Activated naive CD4-positive, alpha-beta T cell treated with anti-CD3 and anti-CD28 coated beads, Interleukin-2, amount 10 ng/mL, durations not matched to agents 7 days and 5 days (primary cell): ENCODE measurements at regions not wholly inside any gene's neighbourhood (a gene's known extent, or its start where the extent isn't known, plus 50 kb on each side); places are given as distances from the start of the nearest gene placed in this dataset.
"Not testable (repeated sequence)": the region's sequence is repeated elsewhere in the genome, so short reads cannot be mapped to it uniquely, and the experiment has no call there.

Source experiments
- CTCF ChIA-PET: fragments of 350-600 bp; sonication (Branson Sonifier 250); formaldehyde crosslinking; loops from one replicate; lab custom pipeline; 2021; ENCODE audit warnings: antibody characterized with exemption; lab: Charles Lee
- DNase-seq: peaks from one replicate; pipeline ENCODE4 v3.0.0-alpha.2; 2020
- H3K27ac Mint-ChIP-seq: one replicate; pipeline ENCODE4 v1.8.0; 2021; ENCODE audit warnings: mild to moderate bottlenecking, moderate library complexity, mixed read lengths
- H3K27me3 Mint-ChIP-seq: one replicate; pipeline ENCODE4 v1.8.0; 2021; ENCODE audit warnings: mild to moderate bottlenecking, mixed read lengths
- H3K36me3 Mint-ChIP-seq: one replicate; pipeline ENCODE4 v1.8.0; 2021; ENCODE audit warnings: mixed read lengths
- H3K4me1 Mint-ChIP-seq: one replicate; pipeline ENCODE4 v1.8.0; 2021; ENCODE audit warnings: mixed read lengths
- H3K4me3 Mint-ChIP-seq: one replicate; pipeline ENCODE4 v1.8.0; 2021; ENCODE audit warnings: mild to moderate bottlenecking, moderate library complexity, mixed read lengths
- H3K9me3 Mint-ChIP-seq: one replicate; pipeline ENCODE4 v1.8.0; 2021; ENCODE audit warnings: mixed read lengths

GRCh38 chr21:9857563-9857962 is 663.8 kb upstream of the TPTE start:
- H3K27me3 Mint-ChIP-seq, H3K4me1 Mint-ChIP-seq, H3K27ac Mint-ChIP-seq, DNase-seq, H3K36me3 Mint-ChIP-seq, CTCF ChIA-PET, H3K4me3 Mint-ChIP-seq: not testable (repeated sequence)
- H3K9me3 Mint-ChIP-seq: peaks cover 19% of the 10 kb centered on the region

GRCh38 chr21:9859865-9860264 is 661.5 kb upstream of the TPTE start:
- CTCF ChIA-PET, H3K36me3 Mint-ChIP-seq, H3K27me3 Mint-ChIP-seq, H3K4me3 Mint-ChIP-seq, DNase-seq, H3K27ac Mint-ChIP-seq, H3K4me1 Mint-ChIP-seq: not testable (repeated sequence)
- H3K9me3 Mint-ChIP-seq: peaks cover 30% of the 10 kb centered on the region

GRCh38 chr21:9862456-9862855 is 658.9 kb upstream of the TPTE start:
- DNase-seq, H3K27ac Mint-ChIP-seq, H3K27me3 Mint-ChIP-seq, CTCF ChIA-PET, H3K36me3 Mint-ChIP-seq, H3K4me3 Mint-ChIP-seq, H3K4me1 Mint-ChIP-seq: not testable (repeated sequence)
- H3K9me3 Mint-ChIP-seq: peaks cover 28% of the 10 kb centered on the region

GRCh38 chr21:9867815-9868214 is 653.6 kb upstream of the TPTE start:
- peaks cover 16% of the 10 kb centered on the region for H3K9me3 Mint-ChIP-seq
- H3K36me3 Mint-ChIP-seq, H3K27me3 Mint-ChIP-seq, H3K4me3 Mint-ChIP-seq, DNase-seq, H3K27ac Mint-ChIP-seq, H3K4me1 Mint-ChIP-seq, CTCF ChIA-PET: not testable (repeated sequence)

- H3K36me3 Mint-ChIP-seq, H3K4me1 Mint-ChIP-seq, CTCF ChIA-PET, H3K9me3 Mint-ChIP-seq, DNase-seq, H3K27me3 Mint-ChIP-seq, H3K4me3 Mint-ChIP-seq, H3K27ac Mint-ChIP-seq: not testable (repeated sequence)
Observed at GRCh38 chr21:9873096-9873495, 648.3 kb upstream of the TPTE start.

GRCh38 chr21:9874136-9874535 is 647.2 kb upstream of the TPTE start:
- CTCF ChIA-PET, H3K27me3 Mint-ChIP-seq, H3K27ac Mint-ChIP-seq, DNase-seq, H3K4me1 Mint-ChIP-seq, H3K36me3 Mint-ChIP-seq, H3K4me3 Mint-ChIP-seq: not testable (repeated sequence)
- peaks cover 11% of the 10 kb centered on the region for H3K9me3 Mint-ChIP-seq

- H3K4me3 Mint-ChIP-seq, H3K36me3 Mint-ChIP-seq, H3K4me1 Mint-ChIP-seq, CTCF ChIA-PET, H3K27me3 Mint-ChIP-seq, DNase-seq, H3K27ac Mint-ChIP-seq: not testable (repeated sequence)
- peaks cover 30% of the 10 kb centered on the region for H3K9me3 Mint-ChIP-seq
Observed at GRCh38 chr21:9881430-9881829, 640.0 kb upstream of the TPTE start.

- H3K4me1 Mint-ChIP-seq, H3K4me3 Mint-ChIP-seq, H3K27ac Mint-ChIP-seq, H3K36me3 Mint-ChIP-seq, H3K27me3 Mint-ChIP-seq, CTCF ChIA-PET, DNase-seq: not testable (repeated sequence)
- peaks cover 30% of the 10 kb centered on the region for H3K9me3 Mint-ChIP-seq
Observed at GRCh38 chr21:9883047-9883446, 638.3 kb upstream of the TPTE start.

GRCh38 chr21:9883571-9884282 is 637.7 kb upstream of the TPTE start:
- H3K36me3 Mint-ChIP-seq, DNase-seq, H3K27ac Mint-ChIP-seq, H3K4me1 Mint-ChIP-seq, H3K27me3 Mint-ChIP-seq, CTCF ChIA-PET, H3K4me3 Mint-ChIP-seq: not testable (repeated sequence)
- peaks cover 31% of the 10 kb centered on the region for H3K9me3 Mint-ChIP-seq

GRCh38 chr21:9888500-9888899 is 632.9 kb upstream of the TPTE start:
- H3K27me3 Mint-ChIP-seq, H3K27ac Mint-ChIP-seq, H3K4me3 Mint-ChIP-seq, H3K4me1 Mint-ChIP-seq, DNase-seq, H3K36me3 Mint-ChIP-seq, CTCF ChIA-PET: not testable (repeated sequence)
- H3K9me3 Mint-ChIP-seq: peaks cover 20% of the 10 kb centered on the region

GRCh38 chr21:9903579-9903978 is 617.8 kb upstream of the TPTE start:
- peaks cover 10% of the 10 kb centered on the region for H3K9me3 Mint-ChIP-seq
- DNase-seq, CTCF ChIA-PET, H3K27me3 Mint-ChIP-seq, H3K4me3 Mint-ChIP-seq, H3K36me3 Mint-ChIP-seq, H3K4me1 Mint-ChIP-seq, H3K27ac Mint-ChIP-seq: not testable (repeated sequence)

- CTCF ChIA-PET, H3K36me3 Mint-ChIP-seq, H3K27me3 Mint-ChIP-seq, H3K27ac Mint-ChIP-seq, H3K4me1 Mint-ChIP-seq, H3K4me3 Mint-ChIP-seq, DNase-seq: not testable (repeated sequence)
- H3K9me3 Mint-ChIP-seq: peaks cover 12% of the 10 kb centered on the region
Observed at GRCh38 chr21:9914135-9914534, 607.2 kb upstream of the TPTE start.

- H3K9me3 Mint-ChIP-seq, H3K27me3 Mint-ChIP-seq, H3K27ac Mint-ChIP-seq, H3K4me1 Mint-ChIP-seq, CTCF ChIA-PET, H3K36me3 Mint-ChIP-seq, H3K4me3 Mint-ChIP-seq, DNase-seq: not testable (repeated sequence)
Observed at GRCh38 chr21:9919446-9919845, 601.9 kb upstream of the TPTE start.

GRCh38 chr21:9943639-9944038 is 577.7 kb upstream of the TPTE start:
- H3K27me3 Mint-ChIP-seq, CTCF ChIA-PET, H3K4me3 Mint-ChIP-seq, H3K36me3 Mint-ChIP-seq, DNase-seq, H3K4me1 Mint-ChIP-seq, H3K27ac Mint-ChIP-seq: not testable (repeated sequence)
- peaks cover 31% of the 10 kb centered on the region for H3K9me3 Mint-ChIP-seq

GRCh38 chr21:9946057-9946456 is 575.3 kb upstream of the TPTE start:
- CTCF ChIA-PET, H3K36me3 Mint-ChIP-seq, H3K4me1 Mint-ChIP-seq, H3K27me3 Mint-ChIP-seq, H3K4me3 Mint-ChIP-seq, DNase-seq, H3K27ac Mint-ChIP-seq: not testable (repeated sequence)
- peaks cover 41% of the 10 kb centered on the region for H3K9me3 Mint-ChIP-seq
